ENCODE measurements at regions not wholly inside any gene's neighbourhood (a gene's known extent, or its start where the extent isn't known, plus 50 kb on each side); places are given as distances from the start of the nearest gene placed in this dataset.

DNA sequence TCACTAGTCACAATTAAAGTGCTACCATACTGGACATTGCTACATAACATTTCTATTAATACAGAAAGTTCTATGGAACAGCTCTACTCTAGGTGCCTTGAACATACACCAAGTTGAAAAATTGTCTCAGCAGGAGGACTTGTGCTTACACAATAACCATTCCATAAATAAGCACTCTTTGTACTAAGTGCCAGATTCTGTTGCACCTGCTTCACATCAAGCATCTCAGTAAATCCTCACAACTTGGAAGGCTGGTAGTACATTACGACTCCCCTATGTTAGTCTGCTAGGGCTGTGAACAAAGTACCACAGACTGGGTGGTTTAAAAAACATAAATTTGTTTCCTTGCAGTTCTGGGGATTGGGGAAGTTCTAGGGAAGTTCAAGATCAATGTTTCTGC is 296.9 kb upstream of the NCKAP5 start:
- no peak for TF ChIP-seq POLR2AphosphoS5 (IDR thresholded peaks at IDR 0.05)
- TF ChIP-seq EP300 (IDR thresholded peaks at IDR 0.05), result no peak
- no peak for TF ChIP-seq POLR2A (IDR thresholded peaks at IDR 0.05; ENCODE audit: low read depth)

Data from esophagus muscularis mucosa (tissue), 3 donors.